Inferior parietal cortex (tissue), 1 donor: ENCODE measurements at regions not wholly inside any gene's neighbourhood (a gene's known extent, or its start where the extent isn't known, plus 50 kb on each side); places are given as distances from the start of the nearest gene placed in this dataset.
"Not testable (repeated sequence)": the region's sequence is repeated elsewhere in the genome, so short reads cannot be mapped to it uniquely, and the experiment has no call there.

Source experiments
- DNase-seq: peaks from one replicate; pipeline ENCODE4 v3.0.0-alpha.2; 2016; ENCODE audit errors: extremely low spot score

DNA sequence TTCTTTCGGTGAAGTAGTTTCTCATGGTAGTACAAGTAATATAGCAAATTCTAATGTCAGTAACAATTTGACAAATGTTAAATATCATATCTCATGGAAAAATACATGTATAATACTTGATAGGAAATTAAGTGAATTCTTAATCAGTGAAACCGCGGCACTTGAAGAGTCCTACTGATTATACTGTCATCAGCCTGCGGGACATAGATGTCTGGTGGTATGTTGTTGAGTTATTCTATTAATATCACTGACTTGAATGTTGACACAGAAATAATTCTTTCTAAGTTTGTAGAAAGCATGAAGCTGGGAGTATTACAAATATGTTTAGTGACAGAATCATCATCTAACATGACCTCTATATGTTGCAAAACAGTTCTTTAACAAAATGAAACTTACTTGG is 479.8 kb upstream of the IMPG1 start:
- DNase-seq = no peak

- DNase-seq = no peak
These were observed 461.2 kb upstream of the IMPG1 start for GRCh38 chr6:76533661-76534060.

- DNase-seq = no peak
These were observed 460.2 kb upstream of the IMPG1 start for GRCh38 chr6:76532647-76533046.

GRCh38 chr6:76518443-76518842 is 446.0 kb upstream of the IMPG1 start:
- no peak for DNase-seq

DNA sequence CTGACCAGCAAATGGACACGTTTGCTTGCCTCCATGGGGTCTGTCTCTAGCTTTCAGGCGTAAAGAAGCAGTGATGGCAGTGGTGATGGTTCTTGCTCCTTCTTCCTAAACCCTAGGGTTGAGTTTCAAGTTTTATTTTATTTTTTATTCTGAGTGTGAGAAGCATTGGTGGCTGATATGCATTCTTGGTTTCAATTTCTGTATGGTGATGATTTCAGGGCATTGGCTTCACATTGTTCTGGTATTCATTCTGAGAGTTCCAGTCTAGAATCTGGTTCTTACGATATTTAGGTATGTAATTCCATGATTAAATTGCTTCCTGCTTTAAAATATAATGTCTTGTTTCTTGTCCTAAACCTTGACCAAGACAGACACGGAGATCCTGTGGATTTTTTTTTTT is 444.5 kb upstream of the IMPG1 start:
- no peak for DNase-seq

- DNase-seq = no peak
These were observed 438.0 kb upstream of the IMPG1 start for GRCh38 chr6:76510489-76510888.

- no peak for DNase-seq
These were observed 436.9 kb upstream of the IMPG1 start for GRCh38 chr6:76509397-76509796.

DNA sequence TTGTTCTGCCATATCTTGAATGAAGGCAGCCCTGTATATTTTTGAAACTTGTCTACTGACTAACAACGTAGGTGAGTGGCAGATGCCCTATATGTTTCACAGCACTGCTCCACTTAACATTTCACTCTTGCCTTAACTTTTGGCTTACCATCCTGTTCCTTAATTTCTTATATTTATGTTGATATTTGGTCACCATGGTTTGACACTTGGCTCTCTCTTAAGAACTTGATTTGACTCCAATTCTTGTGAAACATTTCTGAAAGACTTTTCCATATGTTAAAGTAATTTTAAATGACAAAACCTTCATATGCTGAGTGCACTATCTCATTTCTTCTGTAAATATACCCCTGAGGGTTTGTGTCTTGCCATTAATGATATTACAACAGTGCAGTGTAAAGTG is 434.3 kb upstream of the IMPG1 start:
- DNase-seq = no peak

GRCh38 chr6:76495909-76496308 is 423.4 kb upstream of the IMPG1 start:
- no peak for DNase-seq

DNA sequence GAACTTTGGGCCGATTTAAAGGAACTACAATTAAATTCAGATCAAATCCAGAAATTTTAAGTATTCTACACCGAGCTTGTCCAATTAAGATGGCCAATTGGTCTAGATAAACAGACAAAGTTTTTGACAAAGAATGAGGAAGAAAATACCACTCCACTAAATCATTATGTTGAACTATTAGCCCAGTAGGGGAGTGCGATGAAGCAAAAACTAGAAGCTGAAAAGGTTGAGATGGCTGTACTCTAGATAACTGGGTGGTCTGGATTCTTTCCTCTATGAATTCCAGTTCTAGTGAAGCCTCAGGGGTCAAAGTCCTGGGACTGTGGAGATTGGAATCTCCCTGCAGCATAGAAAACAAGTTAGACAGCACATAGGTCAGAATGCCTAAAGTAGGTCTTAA is 418.9 kb upstream of the IMPG1 start:
- not testable (repeated sequence) for DNase-seq

GRCh38 chr6:76490456-76490855 is 418.0 kb upstream of the IMPG1 start:
- no peak for DNase-seq

- DNase-seq = no peak
These were observed 408.6 kb upstream of the IMPG1 start for GRCh38 chr6:76481101-76481500.

DNA sequence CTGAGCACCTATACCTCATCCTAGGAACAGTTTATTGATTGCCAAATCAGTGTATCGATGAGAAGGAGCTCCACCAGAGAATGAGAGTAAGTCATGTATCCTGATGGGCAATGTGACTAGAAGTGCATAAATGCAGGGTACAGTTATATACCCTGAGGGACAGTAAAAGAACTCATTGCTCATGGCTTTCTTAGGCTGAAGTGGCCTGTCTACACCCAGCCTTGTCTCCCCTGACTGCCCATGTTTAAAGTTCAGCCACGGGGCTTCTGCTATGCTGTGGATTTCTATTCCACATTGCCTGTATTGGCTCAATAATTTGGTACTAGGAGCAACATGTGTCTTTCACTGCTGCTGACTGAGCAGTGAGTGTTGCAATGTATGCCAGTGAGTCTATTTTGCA is 400.4 kb upstream of the IMPG1 start:
- no peak for DNase-seq

DNA sequence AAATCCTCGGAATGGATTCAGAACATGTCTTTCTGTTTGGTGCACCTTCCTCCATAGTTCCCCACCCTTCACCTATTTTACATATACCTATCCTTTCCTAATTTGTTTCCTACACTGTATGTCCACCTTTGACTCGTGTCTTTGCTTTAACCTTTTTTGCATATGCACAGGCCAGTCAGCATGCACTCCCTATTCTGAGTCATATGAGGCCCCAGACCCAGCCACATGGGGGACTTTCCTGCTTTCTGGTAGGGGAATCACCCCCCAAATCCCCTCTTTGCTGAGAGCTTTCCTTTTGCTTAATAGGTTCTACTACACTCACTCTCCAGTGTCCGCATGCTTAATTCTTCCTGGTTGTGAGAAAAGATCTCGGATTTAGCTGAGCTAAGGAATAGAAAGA is 393.8 kb upstream of the IMPG1 start:
- DNase-seq = no peak

DNA sequence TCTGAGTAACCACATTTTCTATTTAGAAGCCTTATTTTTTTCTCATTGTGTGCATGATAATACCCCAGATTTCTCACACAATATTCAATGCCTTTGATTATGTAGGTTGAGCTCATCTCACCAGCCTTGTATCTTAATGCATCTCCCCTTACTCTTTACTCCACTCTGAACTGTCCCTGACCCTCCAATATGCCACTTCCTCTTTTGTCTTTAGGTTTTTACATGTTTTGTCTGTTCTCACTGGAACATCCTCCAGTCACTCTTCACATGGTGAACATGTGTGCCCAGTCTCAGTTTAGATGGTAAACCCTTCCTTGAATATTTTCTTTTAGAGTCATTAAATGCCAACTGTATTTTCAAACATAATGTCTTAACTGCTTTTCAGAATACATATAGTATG is 392.9 kb upstream of the IMPG1 start:
- DNase-seq = no peak

- DNase-seq = no peak
These were observed 380.8 kb upstream of the IMPG1 start for GRCh38 chr6:76453270-76453669.

DNA sequence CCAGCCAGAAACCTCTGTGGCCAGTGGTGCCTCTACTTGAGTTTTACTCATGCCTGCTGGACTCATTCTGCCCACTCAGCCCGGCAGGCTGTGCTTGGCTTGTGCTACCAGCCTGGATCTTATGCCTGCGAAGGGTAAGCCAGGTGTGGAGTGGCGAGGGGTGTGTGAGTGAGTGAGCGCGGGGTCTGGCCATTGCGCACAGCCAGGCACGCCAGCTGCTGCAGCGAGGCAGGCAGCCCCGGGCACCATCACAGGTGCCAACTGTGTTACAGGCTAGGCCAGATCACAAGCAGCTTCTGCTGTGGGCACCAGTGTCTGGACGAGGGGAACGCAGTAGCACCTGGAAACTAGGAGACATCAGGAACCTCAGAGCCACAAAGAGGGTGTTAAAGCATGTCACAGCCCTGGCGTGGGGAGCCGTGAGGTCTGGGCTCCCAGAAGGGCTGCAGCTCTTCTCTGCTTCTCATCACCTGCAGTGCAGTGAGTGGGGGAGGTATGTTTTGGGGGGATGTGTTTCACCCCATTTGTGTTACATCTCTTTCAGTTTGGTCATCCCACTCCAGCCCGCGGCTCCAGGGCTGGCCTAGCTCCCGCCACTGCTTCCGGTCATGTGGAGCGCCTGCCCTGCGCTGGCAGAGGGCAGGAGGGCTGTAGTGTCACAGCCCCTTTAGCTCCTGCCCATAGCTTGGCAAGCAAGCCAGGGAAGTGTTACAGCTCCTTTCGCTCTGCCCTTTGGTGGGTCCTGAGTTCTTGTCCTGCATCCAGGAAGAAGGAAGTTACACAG is 379.7 kb upstream of the IMPG1 start:
- no peak for DNase-seq

GRCh38 chr6:76448109-76448508 is 375.6 kb upstream of the IMPG1 start:
- no peak for DNase-seq

DNA sequence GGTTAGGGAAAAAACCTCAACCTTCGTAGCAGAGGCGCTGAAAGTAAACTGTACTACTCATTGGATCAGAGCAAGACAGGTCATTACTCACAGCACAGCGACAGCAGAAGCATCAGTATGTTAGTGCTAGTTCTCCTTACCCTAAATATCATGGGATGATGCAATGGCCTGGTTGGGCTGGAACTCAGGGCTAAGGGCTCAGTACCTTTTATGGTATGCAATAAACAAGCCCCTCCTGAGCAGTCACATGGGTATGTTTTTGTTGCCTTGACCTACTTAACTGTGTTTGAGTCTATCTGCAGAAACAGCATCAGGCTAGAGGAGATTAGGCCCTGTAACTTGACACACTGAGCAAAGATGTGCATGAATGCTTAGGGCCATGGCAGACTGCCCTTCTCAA is 369.4 kb upstream of the IMPG1 start:
- DNase-seq = no peak

DNA sequence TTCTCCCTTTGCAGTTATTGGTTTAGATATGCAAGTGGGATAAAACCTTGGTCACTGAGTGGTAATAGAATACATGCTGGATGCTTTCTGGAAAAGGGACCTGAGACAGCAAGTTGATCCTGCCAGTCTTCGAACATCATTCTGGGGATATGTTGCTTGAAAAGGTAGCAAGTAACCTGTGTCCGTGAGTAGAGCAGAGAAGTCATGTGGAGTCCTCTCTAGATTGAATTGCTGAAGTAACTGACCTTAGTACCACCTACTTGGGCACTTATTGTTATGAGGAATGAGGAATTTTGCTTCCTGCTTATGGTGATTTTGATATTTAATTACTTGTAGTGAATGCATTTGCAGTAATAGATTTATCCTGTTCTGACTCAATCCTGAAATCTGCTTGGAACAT is 367.3 kb upstream of the IMPG1 start:
- DNase-seq = no peak

DNA sequence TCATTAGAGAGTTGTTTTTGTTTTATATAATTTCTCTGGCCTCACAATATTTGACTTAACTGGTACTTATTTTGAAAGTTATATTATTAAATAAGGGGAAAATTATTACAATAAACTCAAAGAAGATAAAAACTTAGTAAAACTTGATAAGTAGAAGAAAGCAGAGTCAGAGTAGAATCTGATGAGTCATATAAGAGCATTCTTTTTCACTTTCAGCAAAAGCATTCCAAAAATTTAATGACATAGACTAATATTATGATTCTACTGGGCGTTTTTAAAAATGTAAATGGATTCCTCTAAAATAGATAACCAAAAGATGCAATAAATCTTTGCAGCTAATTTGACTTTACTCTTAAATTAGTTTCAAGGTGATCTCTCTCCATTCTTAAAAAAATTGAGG is 366.3 kb upstream of the IMPG1 start:
- no peak for DNase-seq

DNA sequence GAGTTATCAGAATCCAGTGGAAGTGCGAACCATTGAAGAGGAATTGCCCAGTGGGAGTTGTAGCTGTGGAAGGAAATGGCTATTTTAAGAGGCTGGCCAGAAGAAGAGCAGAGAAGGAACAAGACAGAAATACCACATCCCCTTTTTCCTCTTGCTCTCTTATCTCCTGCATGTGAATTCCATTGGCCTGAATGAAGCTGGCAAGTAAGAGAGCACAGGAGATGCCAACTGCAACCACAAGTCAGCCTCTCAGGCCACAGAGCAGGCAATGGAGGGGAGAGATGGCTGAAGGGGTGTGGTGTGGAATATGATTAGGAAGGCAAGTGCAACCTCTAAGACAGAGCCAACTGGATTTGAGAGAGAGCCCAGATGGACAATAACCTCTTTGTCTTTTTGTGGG is 362.7 kb upstream of the IMPG1 start:
- DNase-seq = no peak

DNA sequence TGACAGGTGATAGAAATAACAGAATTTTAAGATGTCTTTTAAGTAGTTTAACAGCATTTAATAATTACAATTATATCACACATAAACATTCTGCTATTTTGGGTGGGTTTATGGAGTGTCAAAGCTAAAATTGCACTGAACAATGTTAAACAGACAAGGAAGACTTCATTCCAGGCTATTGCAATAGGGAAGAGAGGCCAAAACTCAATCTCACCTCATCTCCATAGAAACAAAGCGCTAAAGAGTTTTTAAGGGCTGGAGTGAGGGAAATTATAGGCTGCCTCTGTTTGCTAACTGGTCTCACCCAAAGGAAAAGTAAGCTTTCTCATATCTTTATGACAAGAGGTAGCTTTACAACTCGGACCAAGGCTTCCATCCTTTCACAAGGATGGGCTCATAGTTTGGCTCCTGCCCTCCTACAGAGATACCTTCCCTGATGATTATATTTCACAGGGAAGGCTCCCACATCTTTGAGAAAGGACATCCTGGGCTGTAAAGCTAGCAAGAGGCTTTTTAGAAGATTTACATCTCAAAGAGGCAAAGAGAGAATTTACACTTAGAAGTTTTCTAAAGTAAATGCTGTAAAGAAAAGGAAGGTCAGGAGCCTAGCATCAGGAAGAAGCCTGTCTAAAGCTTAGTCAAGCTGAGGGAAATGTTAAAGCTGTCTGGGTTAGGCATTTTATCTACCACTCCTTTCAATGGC is 350.2 kb upstream of the IMPG1 start:
- no peak for DNase-seq

DNA sequence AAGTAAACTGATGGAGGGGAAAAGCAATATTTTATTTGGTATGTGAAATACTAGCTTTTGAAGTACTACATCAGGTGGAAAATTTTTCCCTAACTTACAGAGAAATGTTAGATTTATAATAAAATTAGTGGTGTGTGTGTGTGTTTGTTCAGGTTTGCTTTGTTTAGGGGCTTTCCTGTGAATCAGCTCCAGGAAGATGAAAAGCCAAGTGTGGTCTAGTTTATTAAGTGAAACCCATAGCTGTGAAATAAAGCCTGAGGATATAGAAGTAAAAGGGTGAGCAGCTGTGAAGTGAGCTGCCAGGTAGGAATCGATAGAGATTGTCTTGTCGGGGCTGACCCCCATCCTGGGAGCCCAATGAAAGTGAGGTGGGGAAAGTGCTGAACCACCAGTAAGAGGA is 347.6 kb upstream of the IMPG1 start:
- no peak for DNase-seq
